ENCODE measurements at regions not wholly inside any gene's neighbourhood (a gene's known extent, or its start where the extent isn't known, plus 50 kb on each side); places are given as distances from the start of the nearest gene placed in this dataset.
A peak's percentile ranks its signal among the peaks of the same experiment; 100 is the strongest.

DNA sequence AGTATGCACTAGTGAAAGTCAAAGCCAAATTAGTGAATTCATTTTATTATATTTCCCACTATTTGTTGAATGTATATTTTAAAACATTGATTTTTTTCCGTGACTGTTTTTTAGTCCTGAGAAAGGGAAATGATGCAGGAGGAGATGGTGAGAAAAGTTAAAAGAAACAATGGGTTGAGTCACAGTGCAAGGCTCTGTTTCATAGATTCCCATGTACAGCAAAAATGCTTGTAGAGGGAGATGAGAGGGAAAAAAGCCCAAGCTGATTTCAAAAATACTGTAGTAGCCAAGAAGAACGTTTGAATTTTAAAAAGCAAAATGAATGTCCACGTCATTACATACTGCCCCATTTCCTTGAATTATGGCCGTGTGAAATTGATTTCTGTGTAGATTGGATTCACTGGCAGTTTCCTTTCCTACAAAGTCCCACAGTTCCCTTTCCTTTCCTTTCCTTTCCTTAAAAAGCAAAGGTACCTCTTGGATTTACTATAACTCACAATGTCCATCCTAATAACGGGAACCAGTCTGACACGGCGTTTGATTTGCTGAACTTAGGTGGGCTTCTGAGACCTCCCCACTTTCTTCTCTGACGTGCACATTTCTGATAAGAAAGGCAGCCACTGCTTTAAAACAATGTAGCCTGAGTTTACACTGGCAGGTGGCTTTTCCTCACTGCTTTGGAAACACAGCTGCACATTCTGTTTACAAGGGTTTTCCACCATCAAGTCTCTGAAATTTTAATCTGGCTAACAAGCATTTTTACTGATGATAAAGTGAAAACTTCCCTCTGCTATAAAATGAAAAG is 63.7 kb downstream of the SPCS3 start:
- H3K4me1 Mint-ChIP-seq (ENCODE audit: unreplicated experiment), result peaks cover 15% of the 10 kb centered on the region
- no peaks in the 10 kb centered on the region for H3K9me3 Mint-ChIP-seq (ENCODE audit: unreplicated experiment)
- no peak overlapping the region for H3K4me3 Mint-ChIP-seq (ENCODE audit: unreplicated experiment)
- no peak for TF ChIP-seq CTCF (IDR thresholded peaks at IDR 0.05)
- H3K27ac Mint-ChIP-seq (ENCODE audit: unreplicated experiment), result no peak overlapping the region
- no peak for DNase-seq (ENCODE audit: extremely low spot score, unreplicated experiment)
- H3K36me3 Mint-ChIP-seq (ENCODE audit: unreplicated experiment), result no peaks in the 10 kb centered on the region
- H3K27me3 Mint-ChIP-seq (ENCODE audit: unreplicated experiment), result no peaks in the 10 kb centered on the region

GRCh38 chr4:176385601-176386000 is 65.8 kb downstream of the SPCS3 start:
- no peaks in the 10 kb centered on the region for H3K9me3 Mint-ChIP-seq (ENCODE audit: unreplicated experiment)
- no peak for DNase-seq (ENCODE audit: extremely low spot score, unreplicated experiment)
- peaks cover 2% of the 10 kb centered on the region for H3K27me3 Mint-ChIP-seq (ENCODE audit: unreplicated experiment)
- no peak for TF ChIP-seq CTCF (IDR thresholded peaks at IDR 0.05)
- no peaks in the 10 kb centered on the region for H3K36me3 Mint-ChIP-seq (ENCODE audit: unreplicated experiment)
- peaks cover 11% of the 10 kb centered on the region for H3K4me1 Mint-ChIP-seq (ENCODE audit: unreplicated experiment)
- H3K4me3 Mint-ChIP-seq (ENCODE audit: unreplicated experiment), result no peak overlapping the region
- no peak overlapping the region for H3K27ac Mint-ChIP-seq (ENCODE audit: unreplicated experiment)

GRCh38 chr4:176387571-176387970 is 67.8 kb downstream of the SPCS3 start:
- DNase-seq (ENCODE audit: extremely low spot score, unreplicated experiment), result no peak
- H3K4me1 Mint-ChIP-seq (ENCODE audit: unreplicated experiment), result peaks cover 11% of the 10 kb centered on the region

DNA sequence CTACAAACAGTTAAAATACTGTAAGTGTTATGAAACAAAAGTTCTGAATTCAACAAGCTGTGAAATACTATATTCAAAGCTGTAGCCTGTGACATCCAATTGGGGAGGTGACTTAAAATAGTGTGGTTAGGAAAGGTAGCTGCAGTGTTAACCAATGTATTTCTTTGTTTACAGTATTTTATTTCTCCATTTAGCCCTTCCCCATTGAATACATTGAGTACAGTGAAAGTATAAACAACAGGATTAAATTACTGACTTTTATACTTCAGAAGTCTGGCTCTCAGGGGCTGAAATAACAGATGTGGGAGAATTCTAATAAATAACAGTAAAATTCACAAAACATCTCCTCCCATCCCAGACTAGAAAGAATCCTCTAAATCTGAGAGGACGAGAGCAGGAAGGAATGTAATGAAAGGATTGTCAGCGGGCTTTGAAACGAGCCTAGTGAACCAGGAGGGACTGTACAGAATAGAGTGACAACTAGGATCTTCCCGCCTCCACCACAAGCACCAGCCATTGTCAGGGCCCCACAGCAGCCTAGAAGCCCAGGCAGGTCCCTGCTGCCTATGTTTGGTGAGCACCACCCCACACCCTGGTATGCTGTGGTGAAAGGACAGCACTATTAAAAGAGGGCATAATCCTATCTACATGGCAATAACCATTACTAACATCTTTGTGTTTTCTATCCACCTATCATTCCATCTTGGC is 73.7 kb downstream of the SPCS3 start:
- Mint-ChIP-seq H3K9me3 (ENCODE audit: unreplicated experiment) (peaks cover 6% of the 10 kb centered on the region), H3K27ac (ENCODE audit: unreplicated experiment) (no peak overlapping the region), H3K36me3 (ENCODE audit: unreplicated experiment) (no peaks in the 10 kb centered on the region), H3K4me1 (ENCODE audit: unreplicated experiment) (peaks cover 6% of the 10 kb centered on the region), H3K27me3 (ENCODE audit: unreplicated experiment) (peaks cover 4% of the 10 kb centered on the region), H3K4me3 (ENCODE audit: unreplicated experiment) (no peak overlapping the region)
- no peak for DNase-seq (ENCODE audit: extremely low spot score, unreplicated experiment)
- no peak for TF ChIP-seq CTCF (IDR thresholded peaks at IDR 0.05)

More at GRCh38 chr4:176387571-176387970, 67.8 kb downstream of the SPCS3 start:
- no peaks in the 10 kb centered on the region for H3K36me3 Mint-ChIP-seq (ENCODE audit: unreplicated experiment)
- no peak overlapping the region for H3K4me3 Mint-ChIP-seq (ENCODE audit: unreplicated experiment)
- no peaks in the 10 kb centered on the region for H3K9me3 Mint-ChIP-seq (ENCODE audit: unreplicated experiment)
- H3K27ac Mint-ChIP-seq (ENCODE audit: unreplicated experiment), result peak overlapping the region; percentile 24
- H3K27me3 Mint-ChIP-seq (ENCODE audit: unreplicated experiment), result peaks cover 2% of the 10 kb centered on the region
- TF ChIP-seq CTCF (IDR thresholded peaks at IDR 0.05), result no peak

GRCh38 chr4:176400816-176401461 is 81.2 kb downstream of the SPCS3 start:
- H3K4me1 Mint-ChIP-seq (ENCODE audit: unreplicated experiment), result peaks cover 18% of the 10 kb centered on the region
- H3K27ac Mint-ChIP-seq (ENCODE audit: unreplicated experiment), result no peak overlapping the region
- peaks cover under 1% of the 10 kb centered on the region for H3K27me3 Mint-ChIP-seq (ENCODE audit: unreplicated experiment)
- peaks cover 4% of the 10 kb centered on the region for H3K36me3 Mint-ChIP-seq (ENCODE audit: unreplicated experiment)
- no peak overlapping the region for H3K4me3 Mint-ChIP-seq (ENCODE audit: unreplicated experiment)
- TF ChIP-seq CTCF (IDR thresholded peaks at IDR 0.05), result no peak
- peaks cover 14% of the 10 kb centered on the region for H3K9me3 Mint-ChIP-seq (ENCODE audit: unreplicated experiment)
- no peak for DNase-seq (ENCODE audit: extremely low spot score, unreplicated experiment)

Data from osteocyte (in vitro differentiated cells).